CD4-positive, alpha-beta memory T cell (primary cell): ENCODE measurements at regions not wholly inside any gene's neighbourhood (a gene's known extent, or its start where the extent isn't known, plus 50 kb on each side); places are given as distances from the start of the nearest gene placed in this dataset.
"Not testable (repeated sequence)": the region's sequence is repeated elsewhere in the genome, so short reads cannot be mapped to it uniquely, and the experiment has no call there.

Source experiments
- CTCF ChIA-PET: fragments of 350-600 bp; sonication (Branson Sonifier 250); formaldehyde crosslinking; loops from one replicate; lab custom pipeline; 2021; ENCODE audit warnings: inconsistent platforms; ENCODE audit not compliant: partially characterized antibody; lab: Charles Lee
- POLR2A ChIA-PET: fragments of 350-600 bp; sonication (Branson Sonifier 250); formaldehyde crosslinking; loops from one replicate; lab custom pipeline; 2021; ENCODE audit not compliant: partially characterized antibody; lab: Charles Lee
- DNase-seq, 5 donors: peaks; one replicate each; pipeline versions ENCODE4 v3.0.0 to v3.0.0-alpha.2; 2020 to 2022; ENCODE audit warnings: mixed read lengths in 1 of 5
- H3K27ac ChIP-seq: one replicate; pipeline ENCODE4 v1.7.0; 2013; ENCODE audit warnings: low read depth, low read length
- H3K27me3 ChIP-seq: 2 replicates; pipeline ENCODE4 v1.7.0; 2013; ENCODE audit warnings: mild to moderate bottlenecking, low read length, moderate library complexity; ENCODE audit not compliant: insufficient read depth
- H3K36me3 ChIP-seq: 2 replicates; pipeline ENCODE4 v1.7.0; 2013; ENCODE audit warnings: mild to moderate bottlenecking, low read length, moderate library complexity; ENCODE audit not compliant: insufficient read depth
- H3K4me1 ChIP-seq: 2 replicates; pipeline ENCODE4 v1.7.0; 2013; ENCODE audit warnings: mild to moderate bottlenecking, low read length, moderate library complexity; ENCODE audit not compliant: insufficient read depth
- H3K4me3 ChIP-seq, 2 donors: one replicate each; pipeline ENCODE4 v1.7.0; 2013; ENCODE audit warnings: low read length in 2 of 2, mild to moderate bottlenecking in 1 of 2
- H3K9me3 ChIP-seq, 2 donors: one replicate each; pipeline ENCODE4 v1.7.0; 2013; ENCODE audit warnings: low read length in 2 of 2, control low read depth in 1 of 2; ENCODE audit not compliant: control insufficient read depth in 1 of 2
- H3K27ac Mint-ChIP-seq, 7 donors: one replicate each; pipeline ENCODE4 v1.8.0; 2020 to 2021; ENCODE audit warnings: mixed read lengths in 7 of 7, mild to moderate bottlenecking in 6 of 7, inconsistent platforms in 3 of 7, moderate library complexity in 3 of 7
- H3K27me3 Mint-ChIP-seq, 2 donors: one replicate each; pipeline ENCODE4 v1.8.0; 2020 to 2021; ENCODE audit warnings: mixed read lengths in 2 of 2
- H3K36me3 Mint-ChIP-seq, 2 donors: one replicate each; pipeline ENCODE4 v1.8.0; 2020 to 2021; ENCODE audit warnings: mixed read lengths in 2 of 2, inconsistent platforms in 1 of 2, mild to moderate bottlenecking in 1 of 2
- H3K4me1 Mint-ChIP-seq, 4 donors: one replicate each; pipeline ENCODE4 v1.8.0; 2020 to 2021; ENCODE audit warnings: mixed read lengths in 4 of 4, mild to moderate bottlenecking in 1 of 4
- H3K4me3 Mint-ChIP-seq, 8 donors: one replicate each; pipeline ENCODE4 v1.8.0; 2020 to 2021; ENCODE audit warnings: mixed read lengths in 8 of 8, mild to moderate bottlenecking in 7 of 8, moderate library complexity in 6 of 8, inconsistent platforms in 3 of 8
- H3K9me3 Mint-ChIP-seq, 8 donors: one replicate each; pipeline ENCODE4 v1.8.0; 2020 to 2021; ENCODE audit warnings: mixed read lengths in 8 of 8, mild to moderate bottlenecking in 5 of 8, inconsistent platforms in 3 of 8, moderate library complexity in 1 of 8
- intact Hi-C: fragments of 100-400 bp; cut with micrococcal nuclease; formaldehyde crosslinking; loops from one replicate; pipeline ENCODE4 v1.15.1; 2023

GRCh38 chr17:56724664-56725063 is 109.1 kb downstream of the C17orf67 start:
- H3K9me3 ChIP-seq: no peaks in the 10 kb centered on the region
- intact Hi-C loops: no loop called here
- H3K4me3 Mint-ChIP-seq: no peak overlapping the region
- H3K27ac Mint-ChIP-seq: no peak overlapping the region
- CTCF ChIA-PET: no interaction called here
- H3K4me1 ChIP-seq: no peaks in the 10 kb centered on the region
- H3K4me3 ChIP-seq: no peak overlapping the region
- H3K27ac ChIP-seq: no peak overlapping the region
- H3K9me3 Mint-ChIP-seq: no peaks in the 10 kb centered on the region
- H3K36me3 Mint-ChIP-seq: no peaks in the 10 kb centered on the region
- no peaks in the 10 kb centered on the region for H3K4me1 Mint-ChIP-seq
- H3K27me3 ChIP-seq: no peaks in the 10 kb centered on the region
- peaks cover 8 to 10% of the 10 kb centered on the region in 2 donors for H3K27me3 Mint-ChIP-seq
- POLR2A ChIA-PET: no interaction called here
- no peak for DNase-seq
- H3K36me3 ChIP-seq: no peaks in the 10 kb centered on the region

DNA sequence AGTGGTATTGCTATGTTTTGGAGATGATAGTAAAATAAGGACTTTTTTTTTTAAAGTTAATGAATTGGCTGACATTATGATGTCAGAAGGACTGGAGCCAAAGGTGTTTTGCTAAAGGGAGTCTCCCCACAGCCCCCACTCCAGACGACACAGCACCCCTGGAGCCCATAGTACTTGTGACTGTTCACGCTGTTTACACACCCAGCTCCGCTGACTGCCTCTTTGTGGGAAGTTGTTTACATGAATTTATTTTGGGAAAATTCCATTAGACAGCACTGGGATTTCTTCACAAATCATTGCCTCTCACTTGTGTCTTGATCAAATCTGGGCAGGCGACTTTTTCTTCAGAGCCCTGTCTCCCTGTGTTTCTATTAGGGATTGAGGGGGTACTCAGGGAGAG is 108.6 kb downstream of the C17orf67 start:
- Mint-ChIP-seq H3K36me3 (no peaks in the 10 kb centered on the region), H3K4me3 (no peak overlapping the region), H3K27me3 (peaks cover 8 to 10% of the 10 kb centered on the region in 2 donors), H3K9me3 (no peaks in the 10 kb centered on the region), H3K27ac (no peak overlapping the region), H3K4me1 (no peaks in the 10 kb centered on the region)
- H3K36me3 ChIP-seq: no peaks in the 10 kb centered on the region
- DNase-seq: no peak
- ChIA-PET CTCF (interaction anchor here (2.4 kb wide), 1 partner anchor 9 kb away, joined by 10 read pairs; no protein-coding TSS in a partner anchor), POLR2A (no interaction called here)
- no peaks in the 10 kb centered on the region for H3K9me3 ChIP-seq
- H3K27me3 ChIP-seq: no peaks in the 10 kb centered on the region
- no peaks in the 10 kb centered on the region for H3K4me1 ChIP-seq
- intact Hi-C loops: no loop called here
- H3K4me3 ChIP-seq: no peak overlapping the region
- no peak overlapping the region for H3K27ac ChIP-seq

- Mint-ChIP-seq H3K27me3 (peaks cover 8 to 17% of the 10 kb centered on the region in 2 donors), H3K4me1 (no peaks in the 10 kb centered on the region), H3K9me3 (no peaks in the 10 kb centered on the region), H3K36me3 (no peaks in the 10 kb centered on the region), H3K4me3 (no peak overlapping the region), H3K27ac (no peak overlapping the region)
- no peak overlapping the region for H3K4me3 ChIP-seq
- no peaks in the 10 kb centered on the region for H3K9me3 ChIP-seq
- H3K36me3 ChIP-seq: no peaks in the 10 kb centered on the region
- CTCF ChIA-PET: interaction anchor here (2.2 kb wide), 1 partner anchor 13 kb away, joined by 8 read pairs; no protein-coding TSS in a partner anchor
- H3K4me1 ChIP-seq: no peaks in the 10 kb centered on the region
- intact Hi-C loops: no loop called here
- POLR2A ChIA-PET: no interaction called here
- no peak for DNase-seq
- no peaks in the 10 kb centered on the region for H3K27me3 ChIP-seq
- no peak overlapping the region for H3K27ac ChIP-seq
These were observed 105.7 kb downstream of the C17orf67 start for GRCh38 chr17:56727876-56728617.

DNA sequence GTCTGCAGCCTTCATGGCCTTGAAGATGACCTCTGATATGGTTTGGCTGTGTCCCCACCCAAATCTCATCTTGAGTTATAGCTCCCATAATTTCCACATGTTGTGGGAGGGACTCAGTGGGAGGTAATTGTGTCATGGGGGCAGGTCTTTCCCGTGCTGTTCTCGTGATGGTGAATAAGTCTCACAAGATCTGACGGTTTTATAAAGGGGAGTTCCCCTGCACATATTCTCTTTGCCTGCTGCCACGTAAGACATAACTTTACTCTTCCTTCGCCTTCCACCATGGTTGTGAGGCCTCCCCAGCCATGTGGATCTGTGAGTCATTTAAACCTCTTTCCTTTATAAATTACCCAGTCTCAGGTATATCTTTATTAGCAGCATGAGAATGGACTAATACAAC is 102.6 kb downstream of the C17orf67 start:
- not testable (repeated sequence) for H3K4me3 Mint-ChIP-seq
- peaks cover 8 to 14% of the 10 kb centered on the region in 2 donors for H3K27me3 Mint-ChIP-seq

GRCh38 chr17:56733833-56734232 is 99.9 kb downstream of the C17orf67 start:
- no peaks in the 10 kb centered on the region for H3K4me1 Mint-ChIP-seq
- POLR2A ChIA-PET: no interaction called here
- peaks cover 3 to 12% of the 10 kb centered on the region in 2 donors for H3K27me3 Mint-ChIP-seq
- Histone ChIP-seq H3K9me3 (no peaks in the 10 kb centered on the region), H3K4me1 (no peaks in the 10 kb centered on the region), H3K4me3 (no peak overlapping the region), H3K27me3 (no peaks in the 10 kb centered on the region), H3K36me3 (no peaks in the 10 kb centered on the region), H3K27ac (no peak overlapping the region)
- no peaks in the 10 kb centered on the region for H3K36me3 Mint-ChIP-seq
- no peak overlapping the region for H3K4me3 Mint-ChIP-seq
- no peak overlapping the region for H3K27ac Mint-ChIP-seq
- CTCF ChIA-PET: interaction anchor here (2.6 kb wide), 1 partner anchor 18 kb away, joined by 10 read pairs; no protein-coding TSS in a partner anchor
- intact Hi-C loops: no loop called here
- no peak for DNase-seq
- H3K9me3 Mint-ChIP-seq: no peaks in the 10 kb centered on the region

More for the DNA sequence above, 102.6 kb downstream of the C17orf67 start:
- H3K36me3 Mint-ChIP-seq, H3K4me1 ChIP-seq, H3K9me3 ChIP-seq, H3K4me1 Mint-ChIP-seq, H3K36me3 ChIP-seq, H3K4me3 ChIP-seq, H3K27me3 ChIP-seq, DNase-seq, H3K9me3 Mint-ChIP-seq, H3K27ac Mint-ChIP-seq, intact Hi-C loops, POLR2A ChIA-PET, H3K27ac ChIP-seq, CTCF ChIA-PET: not testable (repeated sequence)

DNA sequence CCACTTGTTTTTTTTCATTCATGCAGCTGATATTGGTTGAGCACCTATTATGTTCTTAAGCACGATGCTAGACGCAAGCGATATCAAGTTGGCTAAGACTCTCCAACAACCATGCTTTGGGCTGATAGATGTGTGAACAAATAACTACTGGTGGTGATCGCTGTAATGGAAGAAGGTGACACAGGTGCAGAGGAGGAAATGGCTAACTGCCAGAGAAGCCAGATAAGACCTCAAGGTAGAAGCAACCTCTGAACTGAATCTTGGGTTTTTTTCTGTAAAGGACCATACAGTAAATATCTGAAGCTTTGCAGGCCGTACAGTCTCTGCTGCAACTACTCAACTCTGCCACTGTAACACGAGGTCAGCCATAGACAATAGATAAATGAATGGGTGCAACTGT is 97.9 kb downstream of the C17orf67 start:
- no peaks in the 10 kb centered on the region for H3K9me3 Mint-ChIP-seq
- ChIA-PET POLR2A (no interaction called here), CTCF (interaction anchor here (2.6 kb wide), 1 partner anchor 20 kb away, joined by 10 read pairs; no protein-coding TSS in a partner anchor)
- no peaks in the 10 kb centered on the region for H3K4me1 Mint-ChIP-seq
- no peaks in the 10 kb centered on the region for H3K27me3 ChIP-seq
- H3K27ac ChIP-seq: no peak overlapping the region
- H3K36me3 ChIP-seq: no peaks in the 10 kb centered on the region
- H3K27me3 Mint-ChIP-seq: peaks cover 3 to 17% of the 10 kb centered on the region in 2 donors
- H3K36me3 Mint-ChIP-seq: no peaks in the 10 kb centered on the region
- intact Hi-C loops: no loop called here
- DNase-seq: no peak
- H3K27ac Mint-ChIP-seq: no peak overlapping the region
- no peak overlapping the region for H3K4me3 ChIP-seq
- H3K9me3 ChIP-seq: no peaks in the 10 kb centered on the region
- H3K4me1 ChIP-seq: no peaks in the 10 kb centered on the region
- no peak overlapping the region for H3K4me3 Mint-ChIP-seq

GRCh38 chr17:56737421-56738161 is 96.1 kb downstream of the C17orf67 start:
- Mint-ChIP-seq H3K9me3 (no peaks in the 10 kb centered on the region), H3K27ac (no peak overlapping the region), H3K27me3 (peaks cover 7 to 10% of the 10 kb centered on the region in 2 donors), H3K4me3 (no peak overlapping the region), H3K36me3 (no peaks in the 10 kb centered on the region), H3K4me1 (no peaks in the 10 kb centered on the region)
- ChIA-PET POLR2A (no interaction called here), CTCF (interaction anchor here (1.4 kb wide), 1 partner anchor 22 kb away, joined by 4 read pairs; no protein-coding TSS in a partner anchor)
- Histone ChIP-seq H3K36me3 (no peaks in the 10 kb centered on the region), H3K9me3 (no peaks in the 10 kb centered on the region), H3K4me3 (no peak overlapping the region), H3K27me3 (no peaks in the 10 kb centered on the region), H3K4me1 (no peaks in the 10 kb centered on the region), H3K27ac (no peak overlapping the region)
- no peak for DNase-seq
- intact Hi-C loops: no loop called here
